Loucy (cell line): ENCODE measurements at regions not wholly inside any gene's neighbourhood (a gene's known extent, or its start where the extent isn't known, plus 50 kb on each side); places are given as distances from the start of the nearest gene placed in this dataset.

Experiments
- EZH2phosphoT487 ChIP-seq: fragments of 200-600 bp; IDR thresholded peaks from 2 replicates; pipeline ENCODE4 v1.6.1; 2018; ENCODE audit warnings: antibody characterized with exemption, mild to moderate bottlenecking, moderate library complexity, borderline replicate concordance
- TF ChIP-seq, protein P1 (sequence below): fragments of 200-600 bp; sonication (generic); conservative IDR thresholded peaks from 2 replicates; pipeline ENCODE4 v1.5.1; 2014; ENCODE audit warnings: mild to moderate bottlenecking, antibody characterized with exemption, low read length

DNA sequence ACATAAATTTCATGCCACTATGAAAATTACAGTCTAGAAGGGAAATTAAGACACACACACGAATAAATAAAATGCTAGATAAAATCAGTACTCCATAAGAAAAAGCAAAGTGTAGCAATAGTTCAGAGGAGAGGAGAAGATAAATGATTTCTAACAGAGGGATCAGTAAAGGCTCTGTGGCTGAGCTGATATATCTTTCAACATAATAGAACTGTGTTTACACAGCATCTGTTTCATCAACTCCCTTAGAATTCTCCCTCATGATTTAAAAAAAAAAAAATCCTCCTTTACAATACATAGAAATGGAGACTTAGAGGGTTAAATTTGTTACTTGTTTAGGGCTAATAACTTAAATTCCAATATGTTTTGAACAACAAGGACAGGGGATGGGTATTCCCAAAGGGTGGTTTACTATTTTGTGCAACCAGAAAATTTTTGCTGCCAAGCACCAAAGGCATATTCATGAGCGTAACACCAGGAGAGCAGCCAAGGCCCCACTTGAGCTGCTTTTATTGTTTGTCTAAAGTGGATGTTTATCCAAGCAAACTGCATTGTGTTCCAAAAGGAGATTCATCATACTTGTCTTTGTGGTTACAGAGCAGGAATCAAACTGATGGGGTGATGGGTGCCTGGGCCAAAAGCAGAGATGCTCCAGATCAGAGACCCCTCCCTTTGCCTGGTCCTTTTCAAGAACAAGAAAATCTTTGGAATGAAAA is 162.7 kb downstream of the BMP4 start:
- TF ChIP-seq, protein P1, sequence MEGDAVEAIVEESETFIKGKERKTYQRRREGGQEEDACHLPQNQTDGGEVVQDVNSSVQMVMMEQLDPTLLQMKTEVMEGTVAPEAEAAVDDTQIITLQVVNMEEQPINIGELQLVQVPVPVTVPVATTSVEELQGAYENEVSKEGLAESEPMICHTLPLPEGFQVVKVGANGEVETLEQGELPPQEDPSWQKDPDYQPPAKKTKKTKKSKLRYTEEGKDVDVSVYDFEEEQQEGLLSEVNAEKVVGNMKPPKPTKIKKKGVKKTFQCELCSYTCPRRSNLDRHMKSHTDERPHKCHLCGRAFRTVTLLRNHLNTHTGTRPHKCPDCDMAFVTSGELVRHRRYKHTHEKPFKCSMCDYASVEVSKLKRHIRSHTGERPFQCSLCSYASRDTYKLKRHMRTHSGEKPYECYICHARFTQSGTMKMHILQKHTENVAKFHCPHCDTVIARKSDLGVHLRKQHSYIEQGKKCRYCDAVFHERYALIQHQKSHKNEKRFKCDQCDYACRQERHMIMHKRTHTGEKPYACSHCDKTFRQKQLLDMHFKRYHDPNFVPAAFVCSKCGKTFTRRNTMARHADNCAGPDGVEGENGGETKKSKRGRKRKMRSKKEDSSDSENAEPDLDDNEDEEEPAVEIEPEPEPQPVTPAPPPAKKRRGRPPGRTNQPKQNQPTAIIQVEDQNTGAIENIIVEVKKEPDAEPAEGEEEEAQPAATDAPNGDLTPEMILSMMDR, result no peak
- TF ChIP-seq EZH2phosphoT487, result no peak
